Endothelial cell of umbilical vein (primary cell): ENCODE measurements at regions not wholly inside any gene's neighbourhood (a gene's known extent, or its start where the extent isn't known, plus 50 kb on each side); places are given as distances from the start of the nearest gene placed in this dataset.

Source experiments
- BruUV-seq: library from RNA; stranded (reverse); fragments of 400-500 nt; replicated peaks from 2 replicates; lab custom pipeline; 2021; lab: Mats Ljungman, UMichigan
- CTCF ChIA-PET: fragments of 300-600, 350-600 bp; sonication (Branson Sonifier 250); formaldehyde crosslinking; loops from one replicate; lab custom pipeline; 2021; ENCODE audit warnings: antibody characterized with exemption, inconsistent platforms; lab: Charles Lee
- POLR2A ChIA-PET: fragments of 300-600, 350-600 bp; sonication (Branson Sonifier 250); formaldehyde crosslinking; loops from one replicate; lab custom pipeline; 2021; ENCODE audit warnings: antibody characterized with exemption, inconsistent platforms; lab: Charles Lee
- DNase-seq: peaks from one replicate; pipeline ENCODE4 v3.0.0-alpha.2; 2011; ENCODE audit warnings: low read depth, low spot score
- FAIRE-seq: peaks from 2 replicates; lab custom pipeline; 2011; peaks lifted over from hg19 to GRCh38; lab: Jason Lieb, UNC
- H2AFZ ChIP-seq: 2 replicates; pipeline ENCODE4 v1.6.0; 2012; ENCODE audit warnings: low read depth, low read length, control low read depth, inconsistent platforms
- H3K27ac ChIP-seq: 2 replicates; pipeline ENCODE4 v1.5.1; 2011; ENCODE audit warnings: low read depth, mild to moderate bottlenecking, control low read depth, low read length, moderate library complexity; ENCODE audit not compliant: insufficient read depth
- H3K27me3 ChIP-seq, 2 experiments: 2 replicates each; pipeline versions ENCODE4 v1.6.0 to v1.6.1; 2011; ENCODE audit warnings: low read length in 2 of 2, mixed read lengths in 1 of 2; ENCODE audit not compliant: control insufficient read depth in 2 of 2, insufficient read depth in 2 of 2
- H3K36me3 ChIP-seq, 2 experiments: 2 replicates in 1 of 2; 3 replicates in 1 of 2; pipeline ENCODE4 v1.5.1; 2011; ENCODE audit warnings: low read length in 2 of 2, mild to moderate bottlenecking in 1 of 2, moderate library complexity in 1 of 2; ENCODE audit not compliant: control insufficient read depth in 2 of 2, insufficient read depth in 2 of 2; ENCODE audit errors: extremely low read depth in 1 of 2
- H3K4me1 ChIP-seq: 3 replicates; pipeline ENCODE4 v1.5.1; 2011; ENCODE audit warnings: mild to moderate bottlenecking, low read length; ENCODE audit not compliant: control insufficient read depth, insufficient read depth; ENCODE audit errors: extremely low read depth
- H3K4me2 ChIP-seq: 2 replicates; pipeline ENCODE4 v1.6.1; 2011; ENCODE audit warnings: low read length, control low read depth, mixed read lengths; ENCODE audit not compliant: insufficient read depth
- H3K4me3 ChIP-seq, 3 experiments: fragments of 200-600 bp in 1 of 3; sonication (generic), shearing (Covaris generic) in 1 of 3; replicated peaks in 1 of 3; 2 replicates each; pipeline ENCODE4 v1.5.1; 2011 to 2016; ENCODE audit warnings: control low read depth in 3 of 3, low read length in 3 of 3, mild to moderate bottlenecking in 2 of 3, inconsistent platforms in 1 of 3, low read depth in 1 of 3, moderate library complexity in 1 of 3; ENCODE audit not compliant: insufficient read depth in 1 of 3
- H3K79me2 ChIP-seq: 2 replicates; pipeline ENCODE4 v1.6.0; 2012; ENCODE audit warnings: low read length, inconsistent platforms; ENCODE audit not compliant: control insufficient read depth, insufficient read depth
- H3K9ac ChIP-seq: replicated peaks from 2 replicates; pipeline ENCODE3; 2011; ENCODE audit warnings: low read length, control low read depth; ENCODE audit not compliant: insufficient read depth; ENCODE audit errors: extremely low read depth
- H3K9me1 ChIP-seq: replicated peaks from 3 replicates; pipeline ENCODE4 v1.6.0; 2011; ENCODE audit warnings: mild to moderate bottlenecking, low read length; ENCODE audit not compliant: control insufficient read depth, insufficient read depth; ENCODE audit errors: extremely low read depth
- H3K9me3 ChIP-seq: replicated peaks from 2 replicates; pipeline ENCODE4 v1.5.1; 2012; ENCODE audit warnings: low read length, inconsistent platforms; ENCODE audit not compliant: control insufficient read depth, insufficient read depth
- H4K20me1 ChIP-seq: replicated peaks from 2 replicates; pipeline ENCODE3; 2011; ENCODE audit warnings: mild to moderate bottlenecking, low read length; ENCODE audit not compliant: control insufficient read depth, insufficient read depth; ENCODE audit errors: extremely low read depth
- CTCF ChIP-seq, 2 donors: IDR thresholded peaks; 1 replicate in 1 of 2; 2 replicates in 1 of 2; pipeline ENCODE4 v1.5.1; 2011; ENCODE audit warnings: low read length in 2 of 2, mild to moderate bottlenecking in 2 of 2, moderate library complexity in 2 of 2, control low read depth in 1 of 2, inconsistent platforms in 1 of 2, low read depth in 1 of 2; ENCODE audit not compliant: insufficient read depth in 1 of 2; ENCODE audit errors: extremely low read depth in 1 of 2
- EZH2 ChIP-seq: IDR thresholded peaks from 2 replicates; pipeline ENCODE4 v1.6.1; 2012; ENCODE audit warnings: borderline replicate concordance, low read depth, mild to moderate bottlenecking, moderate library complexity, low read length, inconsistent platforms; ENCODE audit not compliant: severe bottlenecking
- FOS ChIP-seq: IDR thresholded peaks from 2 replicates; pipeline ENCODE4 v1.6.1; 2011; ENCODE audit warnings: mild to moderate bottlenecking, low read length, moderate library complexity, borderline replicate concordance; ENCODE audit not compliant: insufficient read depth
- GATA2 ChIP-seq: IDR thresholded peaks from 2 replicates; pipeline ENCODE4 v1.7.0; 2011; ENCODE audit warnings: low read depth, mild to moderate bottlenecking, moderate library complexity, mixed read lengths, low read length; ENCODE audit not compliant: insufficient read length, insufficient read depth
- JUN ChIP-seq: IDR thresholded peaks from 2 replicates; pipeline ENCODE4 v1.6.1; 2011; ENCODE audit warnings: borderline replicate concordance, low read depth; ENCODE audit not compliant: insufficient read length, insufficient read depth
- MAX ChIP-seq: IDR thresholded peaks from 2 replicates; pipeline ENCODE4 v1.6.1; 2011; ENCODE audit not compliant: insufficient read depth, insufficient read length
- MYC ChIP-seq: IDR thresholded peaks from one replicate; pipeline ENCODE4 v1.6.1; 2011; ENCODE audit warnings: mild to moderate bottlenecking, low read depth, low read length
- POLR2A ChIP-seq: IDR thresholded peaks from 2 replicates; pipeline ENCODE4 v1.6.1; 2012; ENCODE audit warnings: low read depth, mild to moderate bottlenecking, control low read depth, low read length
- POLR2AphosphoS5 ChIP-seq: IDR thresholded peaks from 2 replicates; pipeline ENCODE4 v1.6.1; 2012; ENCODE audit warnings: low read depth, mild to moderate bottlenecking, control low read depth, low read length, moderate library complexity; ENCODE audit not compliant: insufficient read depth
- dilution Hi-C: fragments of 300-500 bp; cut with MboI; formaldehyde crosslinking; loops from one replicate; pipeline ENCODE4 v1.15.0; 2019; ENCODE audit warnings: low sequenced_read_pairs; ENCODE audit not compliant: extremely low pct_ligation_motif_present
- intact Hi-C: fragments of 100-400 bp; cut with micrococcal nuclease; formaldehyde crosslinking; loops from one replicate; pipeline ENCODE4 v1.10.0; 2022

DNA sequence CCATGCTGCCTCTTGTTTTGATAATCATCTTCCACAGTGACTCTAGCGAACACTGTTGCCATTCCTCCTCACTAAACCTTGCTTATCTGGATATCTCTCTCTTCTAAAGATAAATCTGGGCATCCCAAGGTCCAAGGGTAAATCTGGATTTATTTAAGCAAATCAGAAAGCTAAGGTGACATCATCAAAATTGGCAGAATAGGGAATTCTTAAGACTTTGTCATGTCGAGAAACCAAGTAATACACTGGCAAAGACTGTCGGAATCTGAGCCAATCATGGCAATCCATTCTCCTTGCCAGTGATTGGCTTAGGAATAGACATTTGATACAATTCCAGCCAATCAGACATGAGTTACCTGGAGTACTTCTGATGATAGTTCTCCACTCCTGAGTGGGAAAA lies 362.7 kb upstream of the PTGER4 start:
- no peak for FAIRE-seq
- Histone ChIP-seq H3K79me2 (no peaks in the 10 kb centered on the region), H3K27ac (no peak overlapping the region), H3K9me3 (no peaks in the 10 kb centered on the region), H3K36me3 (no peaks in the 10 kb centered on the region), H3K4me2 (no peak overlapping the region), H3K9ac (no peak overlapping the region), H3K4me3 (no peak overlapping the region), H3K27me3 (no peaks in the 10 kb centered on the region), H3K4me1 (peaks cover 3% of the 10 kb centered on the region), H2AFZ (no peak overlapping the region), H3K9me1 (no peaks in the 10 kb centered on the region), H4K20me1 (no peaks in the 10 kb centered on the region)
- no peak for TF ChIP-seq JUN
- TF ChIP-seq POLR2A = no peak
- TF ChIP-seq CTCF (IDR thresholded peaks at IDR 0.05; ENCODE audit: extremely low read depth in 1 of 2, insufficient read depth in 1 of 2, low read depth in 1 of 2, low read length in 2 of 2) = no peak
- no peak for TF ChIP-seq GATA2
- TF ChIP-seq EZH2 = no peak
- TF ChIP-seq MYC = no peak
- no peak for TF ChIP-seq FOS
- TF ChIP-seq MAX = no peak
- no peak for TF ChIP-seq POLR2AphosphoS5
- intact Hi-C loops = no loop called here
- no peak for DNase-seq
- dilution Hi-C loops = no loop called here
- BruUV-seq = no TSS peak
- ChIA-PET POLR2A (no interaction called here), CTCF (interaction anchor here (1.3 kb wide), 1 partner anchor 106 kb away, joined by 4 read pairs; no protein-coding TSS in a partner anchor)
